ENCODE measurements at regions not wholly inside any gene's neighbourhood (a gene's known extent, or its start where the extent isn't known, plus 50 kb on each side); places are given as distances from the start of the nearest gene placed in this dataset.

DNA sequence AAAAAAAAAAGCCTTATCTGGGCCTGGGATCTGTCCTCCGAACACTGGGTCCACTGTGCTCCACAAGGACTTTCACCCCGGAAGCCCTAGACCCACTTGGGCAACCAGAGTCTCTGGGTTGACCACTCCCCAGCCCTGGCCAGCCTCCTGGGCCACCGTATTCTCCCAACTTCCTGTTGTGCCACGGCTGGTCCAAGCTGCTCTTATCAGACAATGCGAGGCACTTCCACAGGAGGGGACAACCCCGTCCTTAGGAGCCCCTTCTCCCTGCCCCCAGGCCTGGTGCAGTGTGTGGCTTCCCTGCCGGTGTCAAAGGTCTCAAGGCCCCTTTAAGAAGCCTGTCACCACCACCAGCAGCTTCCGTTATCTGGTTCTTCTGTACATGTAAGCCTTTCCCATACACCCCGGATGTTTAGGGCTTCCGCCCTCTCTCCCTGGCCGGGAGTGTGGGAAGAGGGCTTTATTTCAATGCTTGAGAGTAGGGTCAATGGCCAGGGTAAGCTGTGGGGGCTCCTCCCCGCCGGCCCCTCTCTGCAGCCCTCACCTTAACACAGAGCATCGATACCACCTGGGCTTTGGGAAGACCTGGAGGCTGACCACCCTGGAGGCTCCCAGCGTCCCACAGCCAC lies 313.0 kb downstream of the SEC14L1 start:
- peaks cover 79% of the 10 kb centered on the region for H3K4me1 Mint-ChIP-seq
- TF ChIP-seq, protein P1, sequence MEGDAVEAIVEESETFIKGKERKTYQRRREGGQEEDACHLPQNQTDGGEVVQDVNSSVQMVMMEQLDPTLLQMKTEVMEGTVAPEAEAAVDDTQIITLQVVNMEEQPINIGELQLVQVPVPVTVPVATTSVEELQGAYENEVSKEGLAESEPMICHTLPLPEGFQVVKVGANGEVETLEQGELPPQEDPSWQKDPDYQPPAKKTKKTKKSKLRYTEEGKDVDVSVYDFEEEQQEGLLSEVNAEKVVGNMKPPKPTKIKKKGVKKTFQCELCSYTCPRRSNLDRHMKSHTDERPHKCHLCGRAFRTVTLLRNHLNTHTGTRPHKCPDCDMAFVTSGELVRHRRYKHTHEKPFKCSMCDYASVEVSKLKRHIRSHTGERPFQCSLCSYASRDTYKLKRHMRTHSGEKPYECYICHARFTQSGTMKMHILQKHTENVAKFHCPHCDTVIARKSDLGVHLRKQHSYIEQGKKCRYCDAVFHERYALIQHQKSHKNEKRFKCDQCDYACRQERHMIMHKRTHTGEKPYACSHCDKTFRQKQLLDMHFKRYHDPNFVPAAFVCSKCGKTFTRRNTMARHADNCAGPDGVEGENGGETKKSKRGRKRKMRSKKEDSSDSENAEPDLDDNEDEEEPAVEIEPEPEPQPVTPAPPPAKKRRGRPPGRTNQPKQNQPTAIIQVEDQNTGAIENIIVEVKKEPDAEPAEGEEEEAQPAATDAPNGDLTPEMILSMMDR (conservative IDR thresholded peaks at IDR 0.05): no peak
- H3K27ac Mint-ChIP-seq (ENCODE audit: unreplicated experiment): peak overlapping the region; percentile 100
- peaks cover 12% of the 10 kb centered on the region for H3K27me3 Mint-ChIP-seq (ENCODE audit: low read depth)
- DNase-seq (ENCODE audit: low read depth, low spot score): no peak
- H3K4me3 Mint-ChIP-seq: peak overlapping the region; percentile 98
- peaks cover 3% of the 10 kb centered on the region for H3K36me3 Mint-ChIP-seq (ENCODE audit: low read depth)
- no peaks in the 10 kb centered on the region for H3K9me3 Mint-ChIP-seq

DNA sequence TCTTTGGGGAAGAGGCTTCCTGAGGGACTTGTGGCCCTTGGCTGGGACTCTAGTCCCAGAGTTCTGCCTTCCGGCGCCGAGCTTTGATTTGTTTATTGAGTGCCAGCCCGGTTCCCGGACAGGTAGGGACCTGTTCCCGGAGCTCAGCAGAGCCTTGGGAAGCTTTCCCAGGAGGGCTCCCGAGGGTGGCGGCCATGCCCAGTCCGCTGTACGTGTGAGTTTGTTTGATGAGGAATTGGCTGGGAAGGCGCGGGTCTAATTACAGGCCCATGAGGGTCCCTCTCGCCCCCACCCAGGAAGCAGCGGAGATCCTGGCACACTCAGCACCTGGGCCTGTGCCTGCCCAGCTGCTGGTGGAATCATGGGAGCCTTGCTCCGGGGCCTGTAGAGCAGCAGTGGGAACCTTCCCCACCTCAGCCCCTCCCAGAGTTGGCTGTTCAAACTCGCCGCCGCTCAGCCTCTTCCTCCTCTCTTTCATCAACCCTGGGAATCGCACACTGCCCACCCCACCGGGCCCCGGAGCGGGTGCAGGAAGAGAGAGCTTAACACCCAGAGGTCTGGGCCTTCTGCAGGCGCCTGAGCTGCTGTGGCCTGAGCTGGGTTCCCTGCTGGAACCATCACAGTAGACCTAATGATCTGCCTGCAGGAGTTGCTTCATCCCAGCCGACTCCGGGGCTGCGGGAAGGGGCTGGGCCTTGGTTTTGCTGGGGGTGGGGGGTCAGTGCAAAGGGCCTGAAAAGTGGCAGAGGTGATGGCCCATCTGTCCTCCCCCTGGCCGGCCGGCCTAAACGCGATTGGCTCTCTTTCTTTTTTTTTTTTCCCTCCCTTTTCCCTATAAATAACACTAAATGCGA lies 313.7 kb downstream of the SEC14L1 start:
- Mint-ChIP-seq H3K9me3 (no peaks in the 10 kb centered on the region), H3K4me1 (peaks cover 78% of the 10 kb centered on the region), H3K36me3 (ENCODE audit: low read depth) (peaks cover 3% of the 10 kb centered on the region), H3K27ac (ENCODE audit: unreplicated experiment) (no peak overlapping the region), H3K4me3 (peak overlapping the region; percentile 98), H3K27me3 (ENCODE audit: low read depth) (peaks cover 12% of the 10 kb centered on the region)
- no peak for DNase-seq (ENCODE audit: low read depth, low spot score)
- TF ChIP-seq, protein P1 (conservative IDR thresholded peaks at IDR 0.05): no peak

DNA sequence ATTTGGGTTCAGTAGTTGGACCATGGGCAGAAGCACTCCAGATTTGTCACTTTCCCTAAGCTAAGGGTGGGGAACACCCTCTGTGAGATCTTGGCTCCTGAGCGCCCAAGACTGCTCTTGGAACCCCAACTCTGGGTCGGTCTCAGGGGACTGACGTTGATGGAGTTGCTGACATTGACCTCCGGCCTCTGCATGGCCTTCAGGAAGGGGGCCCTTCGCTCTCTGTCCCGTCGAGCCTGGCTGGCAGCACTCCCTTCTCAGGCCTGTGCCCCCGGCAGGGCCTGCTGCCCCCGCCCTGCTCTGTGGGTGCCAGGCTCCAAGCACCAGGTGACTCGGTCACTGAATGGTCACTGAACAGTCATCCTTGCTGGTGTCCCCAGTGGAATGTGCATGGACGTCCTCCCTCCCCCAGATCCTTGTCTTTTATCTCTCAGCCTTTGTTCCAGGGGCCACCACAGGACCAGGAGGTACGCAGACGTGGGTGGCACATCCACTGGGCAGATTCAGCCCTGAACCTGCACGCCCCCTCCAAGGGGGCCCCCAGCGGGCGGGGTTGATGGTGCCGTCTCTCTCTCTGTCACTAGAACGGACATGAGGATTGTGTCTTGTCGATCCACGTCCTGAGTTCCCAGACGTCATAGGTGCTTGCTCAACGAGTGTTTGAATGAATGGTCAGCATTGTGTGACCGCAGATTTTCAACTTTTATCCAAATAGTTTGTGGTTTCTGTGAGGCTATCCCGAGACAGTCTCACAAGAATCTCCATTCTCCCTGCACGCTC lies 314.5 kb downstream of the SEC14L1 start:
- H3K27me3 Mint-ChIP-seq (ENCODE audit: low read depth): peaks cover 14% of the 10 kb centered on the region
- H3K4me3 Mint-ChIP-seq: peak overlapping the region; percentile 98
- TF ChIP-seq, protein P1 (conservative IDR thresholded peaks at IDR 0.05): no peak
- peak overlapping the region; percentile 95 for H3K27ac Mint-ChIP-seq (ENCODE audit: unreplicated experiment)
- peaks cover 78% of the 10 kb centered on the region for H3K4me1 Mint-ChIP-seq
- H3K36me3 Mint-ChIP-seq (ENCODE audit: low read depth): peaks cover 3% of the 10 kb centered on the region
- H3K9me3 Mint-ChIP-seq: no peaks in the 10 kb centered on the region
- DNase-seq (ENCODE audit: low read depth, low spot score): no peak

DNA sequence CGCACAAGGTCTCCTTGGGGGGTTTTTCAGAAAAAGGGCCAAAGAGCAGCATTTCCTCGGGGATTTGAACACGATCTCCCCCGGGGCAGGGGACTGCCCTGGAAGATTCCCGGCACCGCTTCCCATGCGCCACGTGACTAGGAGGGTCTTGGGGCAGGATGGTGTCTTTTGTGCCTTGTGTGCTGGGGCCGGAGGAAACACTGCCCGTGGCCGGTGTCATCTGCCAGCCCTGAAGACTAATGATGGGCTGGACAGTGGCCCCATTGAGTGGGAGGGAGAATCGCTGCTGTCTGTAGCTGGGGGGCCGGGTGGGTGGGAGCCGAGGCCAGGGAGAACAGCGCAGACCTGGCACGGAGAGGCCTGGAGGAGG lies 315.1 kb downstream of the SEC14L1 start:
- TF ChIP-seq, protein P1 (conservative IDR thresholded peaks at IDR 0.05): no peak
- no peaks in the 10 kb centered on the region for H3K9me3 Mint-ChIP-seq
- H3K4me3 Mint-ChIP-seq: peak overlapping the region; percentile 82
- peak overlapping the region; percentile 95 for H3K27ac Mint-ChIP-seq (ENCODE audit: unreplicated experiment)
- DNase-seq (ENCODE audit: low read depth, low spot score): no peak
- H3K36me3 Mint-ChIP-seq (ENCODE audit: low read depth): peaks cover 3% of the 10 kb centered on the region
- H3K27me3 Mint-ChIP-seq (ENCODE audit: low read depth): peaks cover 14% of the 10 kb centered on the region
- peaks cover 76% of the 10 kb centered on the region for H3K4me1 Mint-ChIP-seq

DNA sequence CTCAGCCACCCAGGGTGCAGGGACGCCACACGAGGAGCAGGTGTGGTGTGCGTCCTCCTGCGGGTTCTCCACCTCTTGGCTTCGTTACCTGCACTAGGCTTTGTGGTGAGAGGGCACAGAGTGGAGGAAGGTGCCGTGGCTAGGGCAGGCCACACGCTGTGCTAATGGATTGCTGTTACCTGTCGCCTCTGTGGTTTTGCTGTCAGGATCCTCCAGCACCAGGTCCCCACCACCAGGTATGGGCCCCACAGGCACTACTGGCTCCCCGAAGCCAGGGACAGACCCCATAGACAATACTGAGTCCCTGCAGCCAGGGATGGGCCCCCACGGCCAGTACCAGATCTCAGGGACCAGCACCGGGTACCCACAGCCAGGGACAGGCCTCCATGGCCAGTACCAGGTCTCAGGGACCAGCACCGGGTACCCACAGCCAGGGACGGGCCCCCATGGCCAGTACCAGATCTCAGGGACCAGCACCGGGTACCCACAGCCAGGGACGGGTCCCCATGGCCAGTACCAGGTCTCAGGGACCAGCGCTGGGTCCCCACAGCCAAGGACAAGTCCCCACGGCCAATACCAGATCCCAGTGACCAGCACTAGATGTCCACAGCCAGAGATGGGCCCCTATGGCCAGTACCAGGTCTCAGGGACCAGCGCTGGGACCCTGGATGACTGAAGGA lies 315.6 kb downstream of the SEC14L1 start:
- Mint-ChIP-seq H3K4me1 (peaks cover 77% of the 10 kb centered on the region), H3K36me3 (ENCODE audit: low read depth) (peaks cover 3% of the 10 kb centered on the region), H3K9me3 (no peaks in the 10 kb centered on the region), H3K27me3 (ENCODE audit: low read depth) (peaks cover 11% of the 10 kb centered on the region), H3K4me3 (no peak overlapping the region), H3K27ac (ENCODE audit: unreplicated experiment) (peak overlapping the region; percentile 62)
- TF ChIP-seq, protein P1 (conservative IDR thresholded peaks at IDR 0.05): no peak
- no peak for DNase-seq (ENCODE audit: low read depth, low spot score)

Data from neural crest cell (in vitro differentiated cells).